GM12878 (cell line): ENCODE measurements at regions not wholly inside any gene's neighbourhood (a gene's known extent, or its start where the extent isn't known, plus 50 kb on each side); places are given as distances from the start of the nearest gene placed in this dataset.

Source experiments
- ATAC-seq: fragments of 200-7000 bp; cut with Tn5 transposase; 3 replicates; pipeline ENCODE4 v1.9.1; 2020; ENCODE audit warnings: mild to moderate bottlenecking, moderate library complexity
- BruUV-seq: library from RNA; stranded (reverse); fragments of 400-500 nt; replicated peaks from 2 replicates; lab custom pipeline; 2021; lab: Mats Ljungman, UMichigan
- CTCF ChIA-PET: fragments of 300-600 bp; sonication (Branson Sonifier 250); formaldehyde crosslinking; extraction: SDS; loops from one replicate; lab custom pipeline; 2021; ENCODE audit warnings: inconsistent platforms; lab: Yijun Ruan, JAX
- POLR2A ChIA-PET: fragments of 350-600 bp; formaldehyde crosslinking; extraction: SDS; loops from one replicate; lab custom pipeline; 2021; ENCODE audit warnings: inconsistent platforms; lab: Charles Lee
- RAD21 ChIA-PET: fragments of 300-600 bp; sonication (Branson Sonifier 250); formaldehyde crosslinking; loops from one replicate; lab custom pipeline; 2023; ENCODE audit warnings: antibody characterized with exemption; ENCODE audit not compliant: unreplicated experiment; lab: Charles Lee
- SMC1A ChIA-PET: fragments of 300-600 bp; sonication (Branson Sonifier 250); formaldehyde crosslinking; loops from one replicate; lab custom pipeline; 2023; ENCODE audit not compliant: unreplicated experiment, uncharacterized antibody; lab: Charles Lee
- DNase-seq: peaks from one replicate; pipeline ENCODE4 v3.0.0-alpha.2; 2011; ENCODE audit warnings: low read depth, low spot score
- FAIRE-seq: peaks from 3 replicates; lab custom pipeline; 2011; peaks lifted over from hg19 to GRCh38; lab: Jason Lieb, UNC
- H2AFZ ChIP-seq: 2 replicates; pipeline ENCODE4 v1.6.0; 2011; ENCODE audit warnings: low read depth, low read length, control low read depth; ENCODE audit not compliant: control insufficient read depth
- H3K27ac ChIP-seq: 2 replicates; pipeline ENCODE4 v1.5.1; 2011; ENCODE audit warnings: control low read depth; ENCODE audit not compliant: control insufficient read depth, insufficient read depth
- H3K27me3 ChIP-seq, 2 experiments: replicated peaks in 1 of 2; 2 replicates each; pipeline versions ENCODE4 v1.6.0 to v1.6.1; 2011; ENCODE audit warnings: low read length in 1 of 2; ENCODE audit not compliant: control insufficient read depth in 2 of 2, insufficient read depth in 2 of 2
- H3K36me3 ChIP-seq, 2 experiments: 2 replicates each; pipeline ENCODE4 v1.5.1; 2011; ENCODE audit warnings: low read length in 1 of 2; ENCODE audit not compliant: control insufficient read depth in 2 of 2, insufficient read depth in 2 of 2
- H3K4me1 ChIP-seq: 2 replicates; pipeline ENCODE4 v1.6.1; 2011; ENCODE audit warnings: mild to moderate bottlenecking, low read length, moderate library complexity, mixed read lengths; ENCODE audit not compliant: control insufficient read depth, insufficient read depth
- H3K4me2 ChIP-seq: 2 replicates; pipeline ENCODE4 v1.6.0; 2011; ENCODE audit warnings: control low read depth; ENCODE audit not compliant: control insufficient read depth, insufficient read depth
- H3K4me3 ChIP-seq: fragments of 200-600 bp; sonication (generic); 2 replicates; pipeline ENCODE4 v1.5.1; 2016
- H3K79me2 ChIP-seq: 2 replicates; pipeline ENCODE4 v1.6.0; 2011; ENCODE audit warnings: low read length; ENCODE audit not compliant: control insufficient read depth, insufficient read depth
- H3K9ac ChIP-seq: 2 replicates; pipeline ENCODE4 v1.8.0; 2011; ENCODE audit warnings: low read length, control low read depth, mixed read lengths; ENCODE audit not compliant: control insufficient read depth, insufficient read depth
- H3K9me3 ChIP-seq: replicated peaks from 3 replicates; pipeline ENCODE4 v1.5.1; 2011; ENCODE audit warnings: mild to moderate bottlenecking, low read length; ENCODE audit not compliant: control insufficient read depth, insufficient read depth
- H4K20me1 ChIP-seq: 2 replicates; pipeline ENCODE4 v1.6.0; 2011; ENCODE audit not compliant: control insufficient read depth, insufficient read depth
- BCLAF1 ChIP-seq: fragments of 450-650 bp; IDR thresholded peaks from 2 replicates; pipeline ENCODE4 v1.6.1; 2017; ENCODE audit warnings: antibody characterized with exemption, mild to moderate bottlenecking, moderate library complexity
- E2F4 ChIP-seq: IDR thresholded peaks from 2 replicates; pipeline ENCODE4 v1.6.1; 2012; ENCODE audit warnings: low read depth, low read length, improper control_type of control experiment
- FOXK2 ChIP-seq: fragments of 450-650 bp; IDR thresholded peaks from 2 replicates; pipeline ENCODE4 v1.6.1; 2017; ENCODE audit warnings: mild to moderate bottlenecking, moderate library complexity
- HCFC1 ChIP-seq: fragments of 150-350 bp; IDR thresholded peaks from 2 replicates; pipeline ENCODE4 v1.6.1; 2014; ENCODE audit warnings: low read length
- KLF5 ChIP-seq: fragments of 450-650 bp; IDR thresholded peaks from 2 replicates; pipeline ENCODE4 v1.6.1; 2014; ENCODE audit warnings: mild to moderate bottlenecking; ENCODE audit not compliant: partially characterized antibody
- MLLT1 ChIP-seq: fragments of 450-650 bp; IDR thresholded peaks from 2 replicates; pipeline ENCODE4 v1.6.1; 2016; ENCODE audit warnings: mild to moderate bottlenecking
- MXI1 ChIP-seq: fragments of 150-350 bp; IDR thresholded peaks from 2 replicates; pipeline ENCODE4 v1.6.1; 2011; ENCODE audit warnings: low read depth, mild to moderate bottlenecking, inconsistent platforms, low read length, improper control_type of control experiment
- NBN ChIP-seq: fragments of 450-650 bp; IDR thresholded peaks from 2 replicates; pipeline ENCODE4 v1.6.1; 2016
- NKRF ChIP-seq: fragments of 450-650 bp; conservative IDR thresholded peaks from 2 replicates; pipeline ENCODE4 v1.6.1; 2017; ENCODE audit warnings: mild to moderate bottlenecking, moderate library complexity
- RAD21 ChIP-seq: IDR thresholded peaks from 2 replicates; pipeline ENCODE4 v1.6.1; 2011; ENCODE audit warnings: mild to moderate bottlenecking, low read depth, low read length, moderate library complexity; ENCODE audit not compliant: insufficient read depth
- RB1 ChIP-seq: fragments of 450-650 bp; formaldehyde crosslinking; IDR thresholded peaks from 2 replicates; pipeline ENCODE4 v1.6.1; 2017; ENCODE audit warnings: mild to moderate bottlenecking, borderline replicate concordance
- ZBED1 ChIP-seq: IDR thresholded peaks from 2 replicates; pipeline ENCODE4 v1.6.1; 2016; ENCODE audit warnings: borderline replicate concordance
- WGBS: methylation state at CpG from one replicate; pipeline ENCODE4 v1.1.6; 2016; ENCODE audit warnings: low lambda C conversion rate; ENCODE audit not compliant: insufficient replicate concordance, insufficient coverage; ENCODE audit errors: missing lambda C conversion rate; 5-methylcytosine and 5-hydroxymethylcytosine counted together
- in situ Hi-C: fragments of 300-500 bp; cut with MboI; formaldehyde crosslinking; loops from 9 replicates; pipeline ENCODE4 v1.14.3; 2018; ENCODE audit warnings: mixed read lengths
- intact Hi-C: fragments of 100-400 bp; cut with micrococcal nuclease; formaldehyde crosslinking; loops from one replicate; pipeline ENCODE4 v1.14.2; 2022; ENCODE audit not compliant: unreplicated experiment

- Histone ChIP-seq H3K9ac (no peak overlapping the region), H3K4me1 (no peaks in the 10 kb centered on the region), H3K9me3 (no peaks in the 10 kb centered on the region), H3K36me3 (no peaks in the 10 kb centered on the region), H2AFZ (no peak overlapping the region), H3K4me2 (no peak overlapping the region), H3K79me2 (no peaks in the 10 kb centered on the region), H3K27me3 (no peaks in the 10 kb centered on the region), H4K20me1 (no peaks in the 10 kb centered on the region), H3K27ac (no peak overlapping the region), H3K4me3 (no peak overlapping the region)
- in situ Hi-C loops (no loop called here), intact Hi-C loops (no loop called here)
- no peak for FAIRE-seq
- ChIA-PET SMC1A (interaction anchor here (0.6 kb wide), 1 partner anchor 12 kb away, joined by 4 read pairs; no protein-coding TSS in a partner anchor), CTCF (no interaction called here), POLR2A (no interaction called here), RAD21 (no interaction called here)
- ATAC-seq = no peak
- no peak for TF ChIP-seq HCFC1
- TF ChIP-seq RB1 = no peak
- no TSS peak for BruUV-seq
- WGBS = 83% methylated on average over 2 of the region's 2 CpGs
- no peak for DNase-seq
Measured at GRCh38 chr5:121581588-121581987, 270.1 kb upstream of the FTMT start.

- H3K4me2 ChIP-seq = no peak overlapping the region
- RAD21 ChIA-PET = no interaction called here
- no peak for TF ChIP-seq MXI1
- no peak for TF ChIP-seq KLF5
- TF ChIP-seq FOXK2 = no peak
- no peak for TF ChIP-seq NBN
- TF ChIP-seq NKRF = no peak
- TF ChIP-seq MLLT1 = no peak
- no peak for TF ChIP-seq BCLAF1
- no peak for TF ChIP-seq E2F4
- no peak for TF ChIP-seq ZBED1
- TF ChIP-seq RAD21 = no peak
Measured at GRCh38 chr5:121596882-121597281, 254.8 kb upstream of the FTMT start.

More at GRCh38 chr5:121596882-121597281, 254.8 kb upstream of the FTMT start:
- ChIA-PET SMC1A (no interaction called here), POLR2A (no interaction called here), CTCF (no interaction called here)
- DNase-seq = no peak
- H4K20me1 ChIP-seq = no peaks in the 10 kb centered on the region
- no peaks in the 10 kb centered on the region for H3K79me2 ChIP-seq
- in situ Hi-C loops (no loop called here), intact Hi-C loops (no loop called here)
- H3K9me3 ChIP-seq = no peaks in the 10 kb centered on the region
- no peaks in the 10 kb centered on the region for H3K36me3 ChIP-seq
- no TSS peak for BruUV-seq
- H3K27ac ChIP-seq = no peak overlapping the region
- no peak overlapping the region for H3K9ac ChIP-seq
- no peak for ATAC-seq
- H3K4me1 ChIP-seq = no peaks in the 10 kb centered on the region
- H3K27me3 ChIP-seq = no peaks in the 10 kb centered on the region
- WGBS = 73% methylated on average over 3 of the region's 3 CpGs
- no peak for FAIRE-seq
- H2AFZ ChIP-seq = no peak overlapping the region
- no peak overlapping the region for H3K4me3 ChIP-seq
